HL-60 (cell line): ENCODE measurements at regions not wholly inside any gene's neighbourhood (a gene's known extent, or its start where the extent isn't known, plus 50 kb on each side); places are given as distances from the start of the nearest gene placed in this dataset.

Experiments used
- CTCF ChIP-seq: IDR thresholded peaks from one replicate; pipeline ENCODE4 v1.5.1; 2011; ENCODE audit warnings: low read length, control low read depth, inconsistent platforms; ENCODE audit not compliant: insufficient read depth
- GABPA ChIP-seq: IDR thresholded peaks from 2 replicates; pipeline ENCODE4 v1.6.1; 2012; ENCODE audit warnings: low read depth
- POLR2AphosphoS5 ChIP-seq: IDR thresholded peaks from 2 replicates; pipeline ENCODE4 v1.6.1; 2012; ENCODE audit warnings: low read depth
- REST ChIP-seq: IDR thresholded peaks from 2 replicates; pipeline ENCODE4 v1.6.1; 2012; ENCODE audit warnings: low read depth; ENCODE audit not compliant: insufficient replicate concordance
- SPI1 ChIP-seq: IDR thresholded peaks from 2 replicates; pipeline ENCODE4 v1.6.1; 2012; ENCODE audit warnings: low read depth, mild to moderate bottlenecking, borderline replicate concordance

GRCh38 chr5:155193029-155193428 lies 179.5 kb downstream of the KIF4B start:
- TF ChIP-seq POLR2AphosphoS5 (no peak), CTCF (no peak), REST (no peak), SPI1 (no peak), GABPA (no peak)
